ENCODE measurements at regions not wholly inside any gene's neighbourhood (a gene's known extent, or its start where the extent isn't known, plus 50 kb on each side); places are given as distances from the start of the nearest gene placed in this dataset.

- no peak overlapping the region for H3K27ac ChIP-seq (ENCODE audit: low read depth, low read length)
- no peak overlapping the region for H3K4me3 ChIP-seq (ENCODE audit: low read depth, low read length)
- TF ChIP-seq CTCF (IDR thresholded peaks at IDR 0.05; ENCODE audit: low read depth, low read length), result no peak
- peaks cover 3% of the 10 kb centered on the region; the same call in 1 of the 2 replicates for H3K9me3 ChIP-seq (ENCODE audit: control insufficient read depth, insufficient read depth, low read length)
- ChIA-PET POLR2A (no interaction called here), CTCF (no interaction called here)
- no peak for DNase-seq (ENCODE audit: low read depth, low spot score)
- H3K27me3 ChIP-seq (ENCODE audit: control insufficient read depth, insufficient read depth, low read length), result peaks cover 26% of the 10 kb centered on the region
These were observed 159.0 kb downstream of the TRIM27 start for GRCh38 chr6:28764761-28765282.

GRCh38 chr6:28765978-28766351 lies 157.8 kb downstream of the TRIM27 start:
- peaks cover 3% of the 10 kb centered on the region; the same call in 1 of the 2 replicates for H3K9me3 ChIP-seq (ENCODE audit: control insufficient read depth, insufficient read depth, low read length)
- ChIA-PET CTCF (no interaction called here), POLR2A (no interaction called here)
- no peak overlapping the region for H3K4me3 ChIP-seq (ENCODE audit: low read depth, low read length)
- no peak for TF ChIP-seq CTCF (IDR thresholded peaks at IDR 0.05; ENCODE audit: low read depth, low read length)
- no peak for DNase-seq (ENCODE audit: low read depth, low spot score)
- H3K27me3 ChIP-seq (ENCODE audit: control insufficient read depth, insufficient read depth, low read length), result peaks cover 34% of the 10 kb centered on the region
- H3K27ac ChIP-seq (ENCODE audit: low read depth, low read length), result no peak overlapping the region

- Histone ChIP-seq H3K9me3 (ENCODE audit: control insufficient read depth, insufficient read depth, low read length) (peaks cover 3% of the 10 kb centered on the region; the same call in 1 of the 2 replicates), H3K27me3 (ENCODE audit: control insufficient read depth, insufficient read depth, low read length) (peaks cover 36% of the 10 kb centered on the region), H3K27ac (ENCODE audit: low read depth, low read length) (no peak overlapping the region), H3K4me3 (ENCODE audit: low read depth, low read length) (no peak overlapping the region)
- TF ChIP-seq CTCF (IDR thresholded peaks at IDR 0.05; ENCODE audit: low read depth, low read length), result no peak
- CTCF ChIA-PET, result no interaction called here
- DNase-seq (ENCODE audit: low read depth, low spot score), result no peak
- POLR2A ChIA-PET, result no interaction called here
These were observed 157.4 kb downstream of the TRIM27 start for GRCh38 chr6:28766426-28766825.

- TF ChIP-seq CTCF (IDR thresholded peaks at IDR 0.05; ENCODE audit: low read depth, low read length), result no peak
- CTCF ChIA-PET, result no interaction called here
- Histone ChIP-seq H3K27ac (ENCODE audit: low read depth, low read length) (no peak overlapping the region), H3K27me3 (ENCODE audit: control insufficient read depth, insufficient read depth, low read length) (peaks cover 43% of the 10 kb centered on the region), H3K9me3 (ENCODE audit: control insufficient read depth, insufficient read depth, low read length) (peaks cover 3% of the 10 kb centered on the region; the same call in 1 of the 2 replicates), H3K4me3 (ENCODE audit: low read depth, low read length) (no peak overlapping the region)
- POLR2A ChIA-PET, result no interaction called here
- no peak for DNase-seq (ENCODE audit: low read depth, low spot score)
These were observed 156.7 kb downstream of the TRIM27 start for GRCh38 chr6:28767133-28767532.

GRCh38 chr6:28767691-28768090 lies 156.1 kb downstream of the TRIM27 start:
- no peak for TF ChIP-seq CTCF (IDR thresholded peaks at IDR 0.05; ENCODE audit: low read depth, low read length)
- CTCF ChIA-PET, result no interaction called here
- Histone ChIP-seq H3K4me3 (ENCODE audit: low read depth, low read length) (no peak overlapping the region), H3K9me3 (ENCODE audit: control insufficient read depth, insufficient read depth, low read length) (peaks cover 3% of the 10 kb centered on the region; the same call in 1 of the 2 replicates), H3K27me3 (ENCODE audit: control insufficient read depth, insufficient read depth, low read length) (peaks cover 48% of the 10 kb centered on the region), H3K27ac (ENCODE audit: low read depth, low read length) (no peak overlapping the region)
- DNase-seq (ENCODE audit: low read depth, low spot score), result no peak
- POLR2A ChIA-PET, result no interaction called here
